GM12865 (cell line): ENCODE measurements at regions not wholly inside any gene's neighbourhood (a gene's known extent, or its start where the extent isn't known, plus 50 kb on each side); places are given as distances from the start of the nearest gene placed in this dataset.

Experiments used
- DNase-seq: peaks from one replicate; pipeline ENCODE4 v3.0.0; 2010; ENCODE audit warnings: low read depth
- H3K4me3 ChIP-seq: 2 replicates; pipeline ENCODE4 v1.5.1; 2011; ENCODE audit warnings: mild to moderate bottlenecking, low read depth, low read length, control low read depth
- CTCF ChIP-seq: IDR thresholded peaks from 2 replicates; pipeline ENCODE4 v1.5.1; 2011; ENCODE audit warnings: low read length, control low read depth, low read depth, inconsistent platforms; ENCODE audit not compliant: insufficient read depth; ENCODE audit errors: missing control alignments

GRCh38 chr2:11983870-11984269, 237.4 kb downstream of the LPIN1 start:
- no peak overlapping the region for H3K4me3 ChIP-seq
- DNase-seq, result no peak
- TF ChIP-seq CTCF, result no peak

GRCh38 chr2:11984316-11985158, 238.1 kb downstream of the LPIN1 start:
- no peak overlapping the region for H3K4me3 ChIP-seq
- DNase-seq, result no peak
- no peak for TF ChIP-seq CTCF

- no peak for DNase-seq
- no peak overlapping the region for H3K4me3 ChIP-seq
- TF ChIP-seq CTCF, result no peak
These were observed 239.6 kb downstream of the LPIN1 start for GRCh38 chr2:11985817-11986566.

GRCh38 chr2:11987151-11987550, 240.7 kb downstream of the LPIN1 start:
- no peak overlapping the region for H3K4me3 ChIP-seq
- TF ChIP-seq CTCF, result no peak
- no peak for DNase-seq

- H3K4me3 ChIP-seq, result no peak overlapping the region
- DNase-seq, result no peak
- TF ChIP-seq CTCF, result no peak
These were observed 242.4 kb downstream of the LPIN1 start for GRCh38 chr2:11988691-11989353.

- no peak for TF ChIP-seq CTCF
- no peak for DNase-seq
- no peak overlapping the region for H3K4me3 ChIP-seq
These were observed 242.9 kb downstream of the LPIN1 start for GRCh38 chr2:11989354-11989703.
